C4-2B (cell line): ENCODE measurements at regions not wholly inside any gene's neighbourhood (a gene's known extent, or its start where the extent isn't known, plus 50 kb on each side); places are given as distances from the start of the nearest gene placed in this dataset.

ENCODE experiments used
- ZFX ChIP-seq: fragments of 450-650 bp; IDR thresholded peaks from 2 replicates; pipeline ENCODE4 v1.6.1; 2017
- TF ChIP-seq, protein P1 (sequence below): fragments of 450-650 bp; conservative IDR thresholded peaks from 2 replicates; pipeline ENCODE4 v1.5.1; 2017; ENCODE audit warnings: mild to moderate bottlenecking

DNA sequence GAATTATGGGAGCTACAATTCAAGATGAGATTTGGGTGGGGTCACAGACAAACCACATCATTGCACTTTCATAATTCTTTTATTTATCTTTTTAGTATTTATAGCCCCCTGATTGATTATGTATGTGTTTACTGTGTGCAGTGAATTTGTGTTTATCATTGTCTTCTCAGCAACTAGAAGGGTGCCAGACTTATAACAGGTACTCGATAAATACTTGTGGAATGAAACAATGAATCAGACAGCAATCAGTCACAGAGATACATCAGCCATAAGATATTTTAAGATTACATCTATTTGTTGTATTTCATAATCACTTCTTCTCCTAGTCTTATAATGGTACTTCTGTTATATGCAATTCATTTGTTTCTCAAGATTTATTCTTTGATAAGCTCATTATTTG is 273.2 kb downstream of the PTPRC start:
- TF ChIP-seq, protein P1, sequence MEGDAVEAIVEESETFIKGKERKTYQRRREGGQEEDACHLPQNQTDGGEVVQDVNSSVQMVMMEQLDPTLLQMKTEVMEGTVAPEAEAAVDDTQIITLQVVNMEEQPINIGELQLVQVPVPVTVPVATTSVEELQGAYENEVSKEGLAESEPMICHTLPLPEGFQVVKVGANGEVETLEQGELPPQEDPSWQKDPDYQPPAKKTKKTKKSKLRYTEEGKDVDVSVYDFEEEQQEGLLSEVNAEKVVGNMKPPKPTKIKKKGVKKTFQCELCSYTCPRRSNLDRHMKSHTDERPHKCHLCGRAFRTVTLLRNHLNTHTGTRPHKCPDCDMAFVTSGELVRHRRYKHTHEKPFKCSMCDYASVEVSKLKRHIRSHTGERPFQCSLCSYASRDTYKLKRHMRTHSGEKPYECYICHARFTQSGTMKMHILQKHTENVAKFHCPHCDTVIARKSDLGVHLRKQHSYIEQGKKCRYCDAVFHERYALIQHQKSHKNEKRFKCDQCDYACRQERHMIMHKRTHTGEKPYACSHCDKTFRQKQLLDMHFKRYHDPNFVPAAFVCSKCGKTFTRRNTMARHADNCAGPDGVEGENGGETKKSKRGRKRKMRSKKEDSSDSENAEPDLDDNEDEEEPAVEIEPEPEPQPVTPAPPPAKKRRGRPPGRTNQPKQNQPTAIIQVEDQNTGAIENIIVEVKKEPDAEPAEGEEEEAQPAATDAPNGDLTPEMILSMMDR: no peak
- TF ChIP-seq ZFX: no peak
